ENCODE measurements at regions not wholly inside any gene's neighbourhood (a gene's known extent, or its start where the extent isn't known, plus 50 kb on each side); places are given as distances from the start of the nearest gene placed in this dataset.

- ChIA-PET CTCF (no interaction called here), POLR2A (no interaction called here)
- H3K27me3 ChIP-seq (ENCODE audit: control insufficient read depth, insufficient read depth, low read length): no peaks in the 10 kb centered on the region
- TF ChIP-seq CTCF (IDR thresholded peaks at IDR 0.05; ENCODE audit: low read depth, low read length): no peak
- DNase-seq (ENCODE audit: low read depth, low spot score): no peak
- H3K4me3 ChIP-seq (ENCODE audit: low read depth, low read length): no peak overlapping the region
- H3K27ac ChIP-seq (ENCODE audit: low read depth, low read length): no peak overlapping the region
- no peaks in the 10 kb centered on the region for H3K9me3 ChIP-seq (ENCODE audit: control insufficient read depth, insufficient read depth, low read length)
These were observed 183.5 kb upstream of the CPHXL start for GRCh38 chr16:75909746-75910145.

- Histone ChIP-seq H3K9me3 (ENCODE audit: control insufficient read depth, insufficient read depth, low read length) (no peaks in the 10 kb centered on the region), H3K27me3 (ENCODE audit: control insufficient read depth, insufficient read depth, low read length) (no peaks in the 10 kb centered on the region), H3K4me3 (ENCODE audit: low read depth, low read length) (no peak overlapping the region), H3K27ac (ENCODE audit: low read depth, low read length) (no peak overlapping the region)
- no peak for TF ChIP-seq CTCF (IDR thresholded peaks at IDR 0.05; ENCODE audit: low read depth, low read length)
- DNase-seq (ENCODE audit: low read depth, low spot score): no peak
- CTCF ChIA-PET: no interaction called here
- POLR2A ChIA-PET: no interaction called here
These were observed 185.6 kb upstream of the CPHXL start for GRCh38 chr16:75911896-75912295.

- POLR2A ChIA-PET: no interaction called here
- no peak overlapping the region for H3K27ac ChIP-seq (ENCODE audit: low read depth, low read length)
- H3K27me3 ChIP-seq (ENCODE audit: control insufficient read depth, insufficient read depth, low read length): no peaks in the 10 kb centered on the region
- no peak for DNase-seq (ENCODE audit: low read depth, low spot score)
- no peak overlapping the region for H3K4me3 ChIP-seq (ENCODE audit: low read depth, low read length)
- TF ChIP-seq CTCF (IDR thresholded peaks at IDR 0.05; ENCODE audit: low read depth, low read length): no peak
- CTCF ChIA-PET: no interaction called here
- H3K9me3 ChIP-seq (ENCODE audit: control insufficient read depth, insufficient read depth, low read length): no peaks in the 10 kb centered on the region
These were observed 187.7 kb upstream of the CPHXL start for GRCh38 chr16:75913958-75914357.

- no peak overlapping the region for H3K27ac ChIP-seq (ENCODE audit: low read depth, low read length)
- no peaks in the 10 kb centered on the region for H3K9me3 ChIP-seq (ENCODE audit: control insufficient read depth, insufficient read depth, low read length)
- no peaks in the 10 kb centered on the region for H3K27me3 ChIP-seq (ENCODE audit: control insufficient read depth, insufficient read depth, low read length)
- H3K4me3 ChIP-seq (ENCODE audit: low read depth, low read length): no peak overlapping the region
- TF ChIP-seq CTCF (IDR thresholded peaks at IDR 0.05; ENCODE audit: low read depth, low read length): no peak
- ChIA-PET POLR2A (no interaction called here), CTCF (no interaction called here)
- no peak for DNase-seq (ENCODE audit: low read depth, low spot score)
These were observed 190.2 kb upstream of the CPHXL start for GRCh38 chr16:75916451-75916850.

- POLR2A ChIA-PET: no interaction called here
- no peaks in the 10 kb centered on the region for H3K9me3 ChIP-seq (ENCODE audit: control insufficient read depth, insufficient read depth, low read length)
- no peak overlapping the region for H3K4me3 ChIP-seq (ENCODE audit: low read depth, low read length)
- no peak for DNase-seq (ENCODE audit: low read depth, low spot score)
- no peak for TF ChIP-seq CTCF (IDR thresholded peaks at IDR 0.05; ENCODE audit: low read depth, low read length)
- no peaks in the 10 kb centered on the region for H3K27me3 ChIP-seq (ENCODE audit: control insufficient read depth, insufficient read depth, low read length)
- CTCF ChIA-PET: no interaction called here
- no peak overlapping the region for H3K27ac ChIP-seq (ENCODE audit: low read depth, low read length)
These were observed 191.8 kb upstream of the CPHXL start for GRCh38 chr16:75918109-75918508.

All from AG04450 (cell line).